Psoas muscle (tissue), 7 donors: ENCODE measurements at regions not wholly inside any gene's neighbourhood (a gene's known extent, or its start where the extent isn't known, plus 50 kb on each side); places are given as distances from the start of the nearest gene placed in this dataset.

ENCODE experiments used
- ATAC-seq, 4 donors: fragments of 200-7000 bp; cut with Tn5 transposase; one replicate each; pipeline ENCODE4 v1.9.1; 2020; ENCODE audit warnings: moderate library complexity in 3 of 4, mild to moderate bottlenecking in 2 of 4
- DNase-seq, 2 donors: peaks; one replicate each; pipeline ENCODE4 v3.0.0-alpha.2; 2020
- H3K27ac ChIP-seq: fragments of 200-600 bp; one replicate; pipeline ENCODE4 v1.8.0; 2022
- H3K27me3 ChIP-seq, 3 donors: fragments of 200-600 bp in 1 of 3; one replicate each; pipeline versions ENCODE4 v1.6.1 to v1.8.0; 2013 to 2022; ENCODE audit warnings: low read length in 2 of 3, mild to moderate bottlenecking in 2 of 3, moderate library complexity in 1 of 3; ENCODE audit not compliant: insufficient read depth in 3 of 3
- H3K36me3 ChIP-seq, 2 donors: fragments of 200-600 bp in 1 of 2; one replicate each; pipeline versions ENCODE4 v1.6.1 to v1.8.0; 2013 to 2022; ENCODE audit warnings: low read depth in 1 of 2, mild to moderate bottlenecking in 1 of 2, moderate library complexity in 1 of 2; ENCODE audit not compliant: insufficient read depth in 1 of 2
- H3K4me1 ChIP-seq: fragments of 200-600 bp; one replicate; pipeline ENCODE4 v1.8.0; 2022
- H3K4me3 ChIP-seq: fragments of 200-600 bp; one replicate; pipeline ENCODE4 v1.8.0; 2022; ENCODE audit warnings: mild to moderate bottlenecking
- H3K9me3 ChIP-seq: fragments of 200-600 bp; one replicate; pipeline ENCODE4 v1.8.0; 2022
- WGBS, 3 donors: extraction: QIAGEN DNeasy Blood & Tissue Kit; methylation state at CpG; one replicate each; pipeline versions ENCODE4 v1.1.6 to v1.1.7; 2013; 5-methylcytosine and 5-hydroxymethylcytosine counted together
- intact Hi-C, 2 donors: fragments of 100-400 bp; cut with DNase I; formaldehyde crosslinking; loops; one replicate each; pipeline versions ENCODE4 v1.11.0 to v1.14.2; 2022
- TF ChIP-seq, protein P1 (sequence below): fragments of 200-600 bp; IDR thresholded peaks from one replicate; pipeline ENCODE4 v1.8.0; 2022; ENCODE audit warnings: antibody characterized with exemption
- donor health status: healthy with polysubstance abuse.
- donor health status: DM: no; HTN: no; CAD: no; lungs with moderate emphysema.
- donor health status: Bipolar disorder and iron deficiency.
- donor health status: healthy.
- donor health status: DM: yes; HTN: yes; CAD: no.
- donor health status: DM: no; HTN: no; CAD: no.
- donor health status: DM: yes; HTN: yes; CAD: no.

- WGBS, 3 donors, result 53 to 96% (median 94%) methylated on average over 1 of the region's 1 CpG
- no peaks in the 10 kb centered on the region for H3K9me3 ChIP-seq
- TF ChIP-seq, protein P1, sequence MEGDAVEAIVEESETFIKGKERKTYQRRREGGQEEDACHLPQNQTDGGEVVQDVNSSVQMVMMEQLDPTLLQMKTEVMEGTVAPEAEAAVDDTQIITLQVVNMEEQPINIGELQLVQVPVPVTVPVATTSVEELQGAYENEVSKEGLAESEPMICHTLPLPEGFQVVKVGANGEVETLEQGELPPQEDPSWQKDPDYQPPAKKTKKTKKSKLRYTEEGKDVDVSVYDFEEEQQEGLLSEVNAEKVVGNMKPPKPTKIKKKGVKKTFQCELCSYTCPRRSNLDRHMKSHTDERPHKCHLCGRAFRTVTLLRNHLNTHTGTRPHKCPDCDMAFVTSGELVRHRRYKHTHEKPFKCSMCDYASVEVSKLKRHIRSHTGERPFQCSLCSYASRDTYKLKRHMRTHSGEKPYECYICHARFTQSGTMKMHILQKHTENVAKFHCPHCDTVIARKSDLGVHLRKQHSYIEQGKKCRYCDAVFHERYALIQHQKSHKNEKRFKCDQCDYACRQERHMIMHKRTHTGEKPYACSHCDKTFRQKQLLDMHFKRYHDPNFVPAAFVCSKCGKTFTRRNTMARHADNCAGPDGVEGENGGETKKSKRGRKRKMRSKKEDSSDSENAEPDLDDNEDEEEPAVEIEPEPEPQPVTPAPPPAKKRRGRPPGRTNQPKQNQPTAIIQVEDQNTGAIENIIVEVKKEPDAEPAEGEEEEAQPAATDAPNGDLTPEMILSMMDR, result no peak
- no peak overlapping the region for H3K4me3 ChIP-seq
- no peaks in the 10 kb centered on the region for H3K27me3 ChIP-seq
- intact Hi-C loops, result no loop called here
- H3K27ac ChIP-seq, result no peak overlapping the region
- no peak for DNase-seq
- no peaks in the 10 kb centered on the region for H3K36me3 ChIP-seq
- ATAC-seq, result no peak
- no peaks in the 10 kb centered on the region for H3K4me1 ChIP-seq
Measured at GRCh38 chr14:58809520-58809919, 171.8 kb downstream of the DACT1 start.

GRCh38 chr14:58812050-58812910 is 174.5 kb downstream of the DACT1 start:
- Histone ChIP-seq H3K27ac (no peak overlapping the region), H3K9me3 (no peaks in the 10 kb centered on the region), H3K36me3 (no peaks in the 10 kb centered on the region), H3K27me3 (no peaks in the 10 kb centered on the region), H3K4me1 (no peaks in the 10 kb centered on the region), H3K4me3 (no peak overlapping the region)
- TF ChIP-seq, protein P1, result no peak
- ATAC-seq (peak in 3 of 4 donors; percentile 55 to 75 (median 65)), DNase-seq (no peak)
- WGBS, 3 donors, result 29 to 37% (median 29%) methylated on average over 3 of the region's 3 CpGs
- intact Hi-C loops, result no loop called here

DNA sequence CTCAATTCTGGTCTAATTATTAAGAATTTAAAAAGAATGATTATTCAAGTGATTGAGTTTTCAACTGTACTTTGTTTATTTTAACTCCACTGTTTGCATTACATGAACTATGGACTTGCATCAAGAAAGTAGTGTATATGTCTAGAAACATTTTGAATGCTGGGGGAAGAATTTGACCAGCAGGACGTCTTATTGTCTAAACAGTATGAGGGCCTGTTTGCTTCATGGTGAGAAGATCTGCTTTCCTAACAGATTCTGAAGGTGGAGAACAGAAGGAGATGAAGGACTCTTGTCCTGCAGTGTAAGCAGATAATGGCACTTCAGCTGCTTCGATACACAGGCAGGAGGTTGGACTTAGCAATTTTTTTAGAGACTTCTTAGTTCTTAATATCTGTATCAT is 176.0 kb downstream of the DACT1 start:
- Histone ChIP-seq H3K4me1 (no peaks in the 10 kb centered on the region), H3K9me3 (no peaks in the 10 kb centered on the region), H3K27ac (no peak overlapping the region), H3K36me3 (no peaks in the 10 kb centered on the region), H3K4me3 (no peak overlapping the region), H3K27me3 (no peaks in the 10 kb centered on the region)
- intact Hi-C loops, result no loop called here
- no peak for DNase-seq
- no peak for ATAC-seq
- TF ChIP-seq, protein P1, result no peak
- WGBS, 3 donors, result 95 to 97% (median 95%) methylated on average over 2 of the region's 2 CpGs

DNA sequence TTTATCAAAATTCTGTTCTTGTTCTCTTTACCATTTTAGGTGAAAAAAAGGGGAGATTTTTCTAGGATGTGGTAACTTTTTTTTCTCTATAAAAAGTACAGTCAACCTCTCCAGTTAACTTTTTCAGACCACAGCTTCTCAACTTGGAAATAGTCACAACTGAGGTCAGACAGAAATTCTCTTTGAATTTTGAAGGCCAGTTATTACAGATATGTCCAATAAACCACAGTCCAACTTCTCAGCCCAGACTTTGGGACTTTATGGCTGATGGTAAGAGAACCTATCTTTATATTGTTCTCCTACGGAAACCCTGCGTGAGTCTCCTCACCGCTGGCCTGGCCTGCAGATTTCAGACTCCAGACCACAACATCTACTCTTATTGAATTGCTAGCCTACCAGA is 176.7 kb downstream of the DACT1 start:
- Histone ChIP-seq H3K4me3 (no peak overlapping the region), H3K27me3 (no peaks in the 10 kb centered on the region), H3K36me3 (no peaks in the 10 kb centered on the region), H3K4me1 (no peaks in the 10 kb centered on the region), H3K9me3 (no peaks in the 10 kb centered on the region), H3K27ac (no peak overlapping the region)
- ATAC-seq (no peak), DNase-seq (no peak)
- intact Hi-C loops, result no loop called here
- TF ChIP-seq, protein P1, result no peak
- WGBS, 3 donors, result 97 to 98% (median 97%) methylated on average over 3 of the region's 3 CpGs
